Heart right ventricle (tissue), 16 donors: ENCODE measurements at regions not wholly inside any gene's neighbourhood (a gene's known extent, or its start where the extent isn't known, plus 50 kb on each side); places are given as distances from the start of the nearest gene placed in this dataset.

Source experiments
- ATAC-seq, 8 donors: fragments of 200-7000 bp; cut with Tn5 transposase; one replicate each; pipeline ENCODE4 v1.9.1; 2020; ENCODE audit warnings: mild to moderate bottlenecking in 8 of 8, moderate library complexity in 8 of 8, moderate number of reproducible peaks in 1 of 8
- DNase-seq, 2 donors: peaks; one replicate each; pipeline ENCODE4 v3.0.0-alpha.2; 2020
- H3K27ac ChIP-seq, 10 donors: fragments of 200-600 bp; sonication (generic) in 2 of 10; one replicate each; pipeline versions ENCODE4 v1.5.0 to v1.8.0; 2020 to 2022; ENCODE audit warnings: mild to moderate bottlenecking in 3 of 10
- H3K27me3 ChIP-seq, 7 donors: fragments of 200-600 bp; one replicate each; pipeline ENCODE4 v1.8.0; 2021 to 2022; ENCODE audit warnings: mild to moderate bottlenecking in 2 of 7
- H3K36me3 ChIP-seq, 9 donors: fragments of 200-600 bp; sonication (generic) in 1 of 9; one replicate each; pipeline versions ENCODE4 v1.5.0 to v1.8.0; 2020 to 2022; ENCODE audit warnings: mild to moderate bottlenecking in 2 of 9
- H3K4me1 ChIP-seq, 9 donors: fragments of 200-600 bp; sonication (generic) in 1 of 9; one replicate each; pipeline versions ENCODE4 v1.5.0 to v1.8.0; 2020 to 2022; ENCODE audit warnings: mild to moderate bottlenecking in 4 of 9
- H3K4me3 ChIP-seq, 10 donors: fragments of 200-600 bp; sonication (generic) in 2 of 10; one replicate each; pipeline versions ENCODE4 v1.5.0 to v1.8.0; 2020 to 2022; ENCODE audit warnings: mild to moderate bottlenecking in 7 of 10, moderate library complexity in 2 of 10
- H3K9me3 ChIP-seq, 11 donors: fragments of 200-600 bp in 10 of 11; sonication (generic) in 2 of 11; one replicate each; pipeline versions ENCODE4 v1.5.0 to v1.8.0; 2013 to 2022; ENCODE audit warnings: mild to moderate bottlenecking in 2 of 11, control low read depth in 1 of 11, moderate library complexity in 1 of 11
- CTCF ChIP-seq, 9 donors: fragments of 200-600 bp; sonication (generic) in 2 of 9; IDR thresholded peaks; one replicate each; pipeline versions ENCODE4 v1.5.0 to v1.8.0; 2021 to 2022; ENCODE audit warnings: antibody characterized with exemption in 9 of 9, mild to moderate bottlenecking in 5 of 9, moderate library complexity in 1 of 9
- WGBS, 2 donors: extraction: QIAGEN DNeasy Blood & Tissue Kit; methylation state at CpG; one replicate each; pipeline ENCODE4 v1.1.7; 2013; ENCODE audit warnings: inconsistent platforms in 1 of 2; 5-methylcytosine and 5-hydroxymethylcytosine counted together
- intact Hi-C, 10 donors: fragments of 100-400 bp; cut with DNase I; formaldehyde crosslinking; loops; one replicate each; pipeline versions ENCODE4 v1.11.1 to v1.14.2; 2022
- donor health status: Arrhythmogenic right ventricular cardiomyopathy.
- donor health status: ischemic (EF 13 %, LVEDD 7.1; RV severe dilation, severe dysfunction).
- donor health status: healthy with polysubstance abuse.
- donor health status: DM: no; HTN: yes; CAD: no.
- donor health status: DM: no; HTN: no; CAD: no.
- donor health status: ischemic (EF 25% LVEDD 6.9; RV normal size, moderate dysfunction).
- donor health status: ischemic (EF 25% LVEDD 5.7; RV mildly dilated, moderate dysfunction).
- donor health status: healthy.
- donor health status: DM: yes; HTN: yes; CAD: no.
- donor health status: Ischemic cardiomyopathy.
- donor health status: ischemic (EF 35%, LVEDD 5.7; RV mildly dilated, moderate dysfunction).
- donor health status: nonischemic (EF 11% LVEDD 7.7; RV severe dilation, severe dysfunction).
- donor health status: DM: yes; HTN: yes; CAD: no.
- donor health status: PGD.
- donor health status: ischemic (EF 29% LVEDD 5.4; RV normal size, mild dysfunction).
- donor health status: nonischemic (EF 23%, LVEDD 6.1; RV moderate dilation, normal function).

- Histone ChIP-seq H3K27me3 (no peaks in the 10 kb centered on the region), H3K9me3 (peaks cover 0 to 4% (median 0%) of the 10 kb centered on the region in 11 donors), H3K36me3 (no peaks in the 10 kb centered on the region), H3K4me3 (no peak overlapping the region), H3K4me1 (no peaks in the 10 kb centered on the region), H3K27ac (no peak overlapping the region)
- ATAC-seq (no peak), DNase-seq (no peak)
- 25 to 32% methylated on average over 5 of the region's 5 CpGs for WGBS, 2 donors
- intact Hi-C loops = loop anchor here in 1 of 10 donors (10.0 kb wide), 1 partner anchor 1376 kb away; no protein-coding TSS in a partner anchor
- no peak for TF ChIP-seq CTCF (IDR thresholded peaks at IDR 0.05)
Observed at GRCh38 chr5:165000479-165001190, 1495.2 kb downstream of the MAT2B start.

GRCh38 chr5:165003283-165003682 lies 1497.9 kb downstream of the MAT2B start:
- no peak for TF ChIP-seq CTCF (IDR thresholded peaks at IDR 0.05)
- H3K4me1 ChIP-seq = no peaks in the 10 kb centered on the region
- H3K4me3 ChIP-seq = no peak overlapping the region
- DNase-seq (no peak), ATAC-seq (no peak)
- H3K27ac ChIP-seq = no peak overlapping the region
- no peaks in the 10 kb centered on the region for H3K27me3 ChIP-seq
- H3K36me3 ChIP-seq = no peaks in the 10 kb centered on the region
- intact Hi-C loops = loop anchor here in 1 of 10 donors (10.0 kb wide), 1 partner anchor 1378 kb away; no protein-coding TSS in a partner anchor
- WGBS, 2 donors = 61 to 68% methylated on average over 3 of the region's 3 CpGs
- peaks cover 0 to 4% (median 0%) of the 10 kb centered on the region in 11 donors for H3K9me3 ChIP-seq

GRCh38 chr5:165004175-165004574 lies 1498.8 kb downstream of the MAT2B start:
- Histone ChIP-seq H3K36me3 (no peaks in the 10 kb centered on the region), H3K9me3 (peaks cover 0 to 4% (median 0%) of the 10 kb centered on the region in 11 donors), H3K27ac (no peak overlapping the region), H3K4me3 (no peak overlapping the region), H3K27me3 (no peaks in the 10 kb centered on the region), H3K4me1 (no peaks in the 10 kb centered on the region)
- intact Hi-C loops = loop anchor here in 1 of 10 donors (10.0 kb wide), 1 partner anchor 1379 kb away; no protein-coding TSS in a partner anchor
- WGBS, 2 donors = 85 to 90% methylated on average over 2 of the region's 2 CpGs
- no peak for ATAC-seq
- TF ChIP-seq CTCF (IDR thresholded peaks at IDR 0.05) = no peak
- DNase-seq = no peak

GRCh38 chr5:165014439-165014838 lies 1509.0 kb downstream of the MAT2B start:
- no peaks in the 10 kb centered on the region for H3K9me3 ChIP-seq
- TF ChIP-seq CTCF (IDR thresholded peaks at IDR 0.05) = no peak
- no peak overlapping the region for H3K27ac ChIP-seq
- no peaks in the 10 kb centered on the region for H3K27me3 ChIP-seq
- 76 to 83% methylated on average over 5 of the region's 5 CpGs for WGBS, 2 donors
- H3K4me1 ChIP-seq = peaks cover 0 to 8% (median 0%) of the 10 kb centered on the region in 9 donors
- no peak overlapping the region for H3K4me3 ChIP-seq
- H3K36me3 ChIP-seq = no peaks in the 10 kb centered on the region
- ATAC-seq (no peak), DNase-seq (no peak)
- intact Hi-C loops = no loop called here
